Astrocyte (in vitro differentiated cells and primary cell): ENCODE measurements at regions not wholly inside any gene's neighbourhood (a gene's known extent, or its start where the extent isn't known, plus 50 kb on each side); places are given as distances from the start of the nearest gene placed in this dataset.

ENCODE experiments used
- DNase-seq: peaks from one replicate; pipeline ENCODE4 v3.0.0-alpha.2; 2010; ENCODE audit warnings: low read depth
- FAIRE-seq: peaks from 2 replicates; lab custom pipeline; 2011; peaks lifted over from hg19 to GRCh38; lab: Jason Lieb, UNC
- H2AFZ ChIP-seq: 2 replicates; pipeline ENCODE4 v1.6.0; 2012; ENCODE audit warnings: low read depth, low read length, inconsistent platforms
- H3K27ac ChIP-seq: 2 replicates; pipeline ENCODE4 v1.5.1; 2011; ENCODE audit warnings: low read depth, low read length, inconsistent platforms
- H3K27me3 ChIP-seq: 2 replicates; pipeline ENCODE4 v1.6.0; 2011; ENCODE audit warnings: low read length, inconsistent platforms; ENCODE audit not compliant: insufficient read depth
- H3K36me3 ChIP-seq: 2 replicates; pipeline ENCODE4 v1.5.1; 2011; ENCODE audit warnings: low read length, inconsistent platforms; ENCODE audit not compliant: insufficient read depth
- H3K4me1 ChIP-seq: 2 replicates; pipeline ENCODE4 v1.5.1; 2011; ENCODE audit warnings: low read length, inconsistent platforms; ENCODE audit not compliant: insufficient read depth
- H3K4me2 ChIP-seq: 2 replicates; pipeline ENCODE4 v1.6.0; 2012; ENCODE audit warnings: low read length, inconsistent platforms
- H3K4me3 ChIP-seq: 2 replicates; pipeline ENCODE4 v1.5.1; 2011; ENCODE audit warnings: low read depth, mild to moderate bottlenecking, low read length, inconsistent platforms; ENCODE audit not compliant: insufficient read depth
- H3K79me2 ChIP-seq: 2 replicates; pipeline ENCODE4 v1.6.0; 2012; ENCODE audit warnings: mild to moderate bottlenecking, low read length, inconsistent platforms; ENCODE audit not compliant: insufficient read depth
- H3K9ac ChIP-seq: 2 replicates; pipeline ENCODE4 v1.6.0; 2012; ENCODE audit warnings: mild to moderate bottlenecking, low read length, inconsistent platforms
- H3K9me3 ChIP-seq: 2 replicates; pipeline ENCODE4 v1.5.1; 2012; ENCODE audit warnings: low read depth, mild to moderate bottlenecking, low read length, inconsistent platforms; ENCODE audit not compliant: insufficient read depth
- H4K20me1 ChIP-seq: 2 replicates; pipeline ENCODE4 v1.6.0; 2012; ENCODE audit warnings: low read length, inconsistent platforms; ENCODE audit not compliant: insufficient read depth
- H3K27ac Mint-ChIP-seq: one replicate; pipeline ENCODE4 v1.8.0; 2021; ENCODE audit warnings: mild to moderate bottlenecking, mixed read lengths; ENCODE audit not compliant: unreplicated experiment
- H3K27me3 Mint-ChIP-seq: one replicate; pipeline ENCODE4 v1.8.0; 2021; ENCODE audit warnings: low read depth, mixed read lengths; ENCODE audit not compliant: unreplicated experiment
- H3K36me3 Mint-ChIP-seq: one replicate; pipeline ENCODE4 v1.8.0; 2021; ENCODE audit warnings: low read depth, mixed read lengths; ENCODE audit not compliant: unreplicated experiment
- H3K4me1 Mint-ChIP-seq: one replicate; pipeline ENCODE4 v1.8.0; 2021; ENCODE audit warnings: low read depth, mixed read lengths; ENCODE audit not compliant: unreplicated experiment
- H3K4me3 Mint-ChIP-seq: one replicate; pipeline ENCODE4 v1.8.0; 2021; ENCODE audit warnings: mild to moderate bottlenecking, moderate library complexity, mixed read lengths; ENCODE audit not compliant: unreplicated experiment
- H3K9me3 Mint-ChIP-seq: one replicate; pipeline ENCODE4 v1.8.0; 2021; ENCODE audit warnings: mild to moderate bottlenecking, mixed read lengths; ENCODE audit not compliant: unreplicated experiment
- CTCF ChIP-seq: IDR thresholded peaks from 2 replicates; pipeline ENCODE4 v1.5.1; 2011; ENCODE audit warnings: low read depth, mild to moderate bottlenecking, inconsistent platforms, low read length, moderate library complexity; ENCODE audit not compliant: insufficient read depth
- EZH2 ChIP-seq: IDR thresholded peaks from 2 replicates; pipeline ENCODE4 v1.6.1; 2012; ENCODE audit warnings: mild to moderate bottlenecking, low read length, inconsistent platforms; ENCODE audit not compliant: insufficient read depth

DNA sequence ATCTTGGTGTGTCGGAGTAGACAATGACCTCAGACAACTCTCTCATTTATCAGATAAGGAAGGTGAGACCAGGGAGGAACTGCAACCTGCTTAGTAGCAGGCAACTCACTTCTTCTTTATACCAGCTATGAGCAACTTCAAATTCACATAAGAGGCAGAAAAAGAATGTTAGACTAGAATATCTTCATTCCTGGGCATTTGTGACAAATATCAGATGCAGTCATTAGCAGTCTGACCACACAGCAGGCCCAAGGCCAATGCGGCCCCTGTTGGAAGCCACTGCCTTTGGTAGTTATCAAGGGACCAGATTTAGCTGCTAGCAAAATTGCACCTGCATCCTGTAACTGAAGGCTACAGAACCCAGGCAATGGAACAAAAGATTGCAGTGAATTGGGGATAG is 219.2 kb upstream of the RASGEF1B start:
- H3K9ac ChIP-seq: no peak overlapping the region
- no peaks in the 10 kb centered on the region for H4K20me1 ChIP-seq
- Mint-ChIP-seq H3K27ac (no peak overlapping the region), H3K4me1 (peaks cover 2% of the 10 kb centered on the region), H3K36me3 (no peaks in the 10 kb centered on the region), H3K4me3 (no peak overlapping the region), H3K27me3 (peaks cover 6% of the 10 kb centered on the region), H3K9me3 (no peaks in the 10 kb centered on the region)
- no peaks in the 10 kb centered on the region for H3K79me2 ChIP-seq
- FAIRE-seq (no peak), DNase-seq (no peak)
- H2AFZ ChIP-seq: no peak overlapping the region
- no peaks in the 10 kb centered on the region for H3K27me3 ChIP-seq
- H3K36me3 ChIP-seq: no peaks in the 10 kb centered on the region
- H3K4me1 ChIP-seq: no peaks in the 10 kb centered on the region
- no peak overlapping the region for H3K4me2 ChIP-seq
- no peak overlapping the region for H3K27ac ChIP-seq
- TF ChIP-seq CTCF (no peak), EZH2 (no peak)
- no peak overlapping the region for H3K4me3 ChIP-seq
- H3K9me3 ChIP-seq: no peaks in the 10 kb centered on the region

- Histone ChIP-seq H3K36me3 (no peaks in the 10 kb centered on the region), H4K20me1 (no peaks in the 10 kb centered on the region), H3K9ac (no peak overlapping the region), H2AFZ (no peak overlapping the region), H3K27ac (no peak overlapping the region), H3K4me3 (no peak overlapping the region), H3K79me2 (no peaks in the 10 kb centered on the region), H3K9me3 (no peaks in the 10 kb centered on the region), H3K4me2 (no peak overlapping the region), H3K27me3 (no peaks in the 10 kb centered on the region), H3K4me1 (no peaks in the 10 kb centered on the region)
- Mint-ChIP-seq H3K36me3 (no peaks in the 10 kb centered on the region), H3K4me3 (no peak overlapping the region), H3K27me3 (peaks cover 1% of the 10 kb centered on the region), H3K4me1 (peaks cover 2% of the 10 kb centered on the region), H3K9me3 (no peaks in the 10 kb centered on the region), H3K27ac (no peak overlapping the region)
- TF ChIP-seq CTCF (no peak), EZH2 (no peak)
- FAIRE-seq: no peak
- DNase-seq: no peak
These were observed 216.4 kb upstream of the RASGEF1B start for GRCh38 chr4:81688085-81688484.

DNA sequence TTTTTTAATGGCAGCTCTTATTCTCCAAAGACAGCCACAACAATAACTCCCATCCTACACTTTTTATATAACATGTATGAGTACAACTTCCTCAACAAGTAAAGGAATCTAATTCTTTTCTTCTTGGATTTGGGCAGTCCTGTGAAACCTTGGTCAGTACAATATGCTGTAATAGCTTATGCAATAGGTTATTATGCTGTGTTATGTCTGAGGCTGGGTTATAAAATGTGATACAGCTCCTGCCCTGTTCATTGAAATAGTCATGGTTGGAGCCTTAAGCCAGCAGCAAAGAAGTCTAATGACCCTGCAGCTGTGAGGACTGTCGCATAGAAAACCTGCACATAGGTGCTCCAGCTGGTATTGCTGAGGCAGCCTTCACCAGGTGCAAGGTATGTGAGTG is 215.8 kb upstream of the RASGEF1B start:
- Mint-ChIP-seq H3K4me3 (no peak overlapping the region), H3K4me1 (peaks cover 2% of the 10 kb centered on the region), H3K27ac (no peak overlapping the region), H3K36me3 (no peaks in the 10 kb centered on the region), H3K27me3 (peaks cover 1% of the 10 kb centered on the region), H3K9me3 (no peaks in the 10 kb centered on the region)
- no peaks in the 10 kb centered on the region for H3K36me3 ChIP-seq
- no peak overlapping the region for H3K27ac ChIP-seq
- TF ChIP-seq CTCF (no peak), EZH2 (no peak)
- H3K4me3 ChIP-seq: no peak overlapping the region
- no peaks in the 10 kb centered on the region for H3K4me1 ChIP-seq
- no peak overlapping the region for H3K4me2 ChIP-seq
- no peak overlapping the region for H2AFZ ChIP-seq
- no peaks in the 10 kb centered on the region for H3K27me3 ChIP-seq
- H3K9ac ChIP-seq: no peak overlapping the region
- FAIRE-seq: no peak
- H3K9me3 ChIP-seq: no peaks in the 10 kb centered on the region
- H4K20me1 ChIP-seq: no peaks in the 10 kb centered on the region
- H3K79me2 ChIP-seq: no peaks in the 10 kb centered on the region
- no peak for DNase-seq
